GM12878 (cell line): ENCODE measurements at regions not wholly inside any gene's neighbourhood (a gene's known extent, or its start where the extent isn't known, plus 50 kb on each side); places are given as distances from the start of the nearest gene placed in this dataset.

ENCODE experiments used
- ETV6 ChIP-seq, 2 experiments: fragments of 450-650 bp in 1 of 2; IDR thresholded peaks in 1 of 2; conservative IDR thresholded peaks in 1 of 2; 2 replicates each; pipeline ENCODE4 v1.6.1; 2014; ENCODE audit warnings: antibody characterized with exemption in 1 of 2, borderline replicate concordance in 1 of 2, low read depth in 1 of 2, mild to moderate bottlenecking in 1 of 2, moderate library complexity in 1 of 2
- FOS ChIP-seq: IDR thresholded peaks from 3 replicates; pipeline ENCODE4 v1.6.1; 2011; ENCODE audit warnings: borderline replicate concordance; ENCODE audit not compliant: insufficient read length; ENCODE audit errors: extremely low read depth
- HDAC6 ChIP-seq: fragments of 200-600 bp; sonication (generic); IDR thresholded peaks from one replicate; pipeline ENCODE4 v1.8.0; 2017; ENCODE audit warnings: antibody characterized with exemption; ENCODE audit not compliant: unreplicated experiment
- MYC ChIP-seq: IDR thresholded peaks from 2 replicates; pipeline ENCODE4 v1.6.1; 2011; ENCODE audit warnings: mild to moderate bottlenecking, low read length, moderate library complexity, inconsistent platforms; ENCODE audit not compliant: insufficient read depth, insufficient replicate concordance, insufficient read length, severe bottlenecking
- YY1 ChIP-seq: IDR thresholded peaks from 2 replicates; pipeline ENCODE4 v1.6.1; 2011; ENCODE audit warnings: low read depth, mild to moderate bottlenecking, low read length
- TF ChIP-seq, protein P1 (sequence below): IDR thresholded peaks from 2 replicates; pipeline ENCODE4 v1.6.1; 2012; ENCODE audit warnings: low read depth, low read length, improper control_type of control experiment

GRCh38 chr17:15049795-15050160 is 215.3 kb downstream of the PMP22 start:
- TF ChIP-seq HDAC6 (no peak), YY1 (no peak), ETV6 (conservative IDR thresholded peaks at IDR 0.05 in 1 of 2, IDR thresholded peaks at IDR 0.05 in 1 of 2; ENCODE audit: borderline replicate concordance in 1 of 2, low read depth in 1 of 2) (no peak), FOS (no peak), MYC (no peak)
- TF ChIP-seq, protein P1, sequence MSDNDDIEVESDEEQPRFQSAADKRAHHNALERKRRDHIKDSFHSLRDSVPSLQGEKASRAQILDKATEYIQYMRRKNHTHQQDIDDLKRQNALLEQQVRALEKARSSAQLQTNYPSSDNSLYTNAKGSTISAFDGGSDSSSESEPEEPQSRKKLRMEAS = no peak
